ENCODE measurements at regions not wholly inside any gene's neighbourhood (a gene's known extent, or its start where the extent isn't known, plus 50 kb on each side); places are given as distances from the start of the nearest gene placed in this dataset.

- TF ChIP-seq EZH2 (IDR thresholded peaks at IDR 0.05; ENCODE audit: low read length, missing control alignments) (no peak), CTCF (conservative IDR thresholded peaks at IDR 0.05 in 1 of 2, IDR thresholded peaks at IDR 0.05 in 1 of 2; ENCODE audit: low read depth in 1 of 2, low read length in 2 of 2) (no peak)
Observed at GRCh38 chr6:135633573-135633972, 136.0 kb upstream of the AHI1 start.
